Hepatocyte (in vitro differentiated cells): ENCODE measurements at regions not wholly inside any gene's neighbourhood (a gene's known extent, or its start where the extent isn't known, plus 50 kb on each side); places are given as distances from the start of the nearest gene placed in this dataset.

Experiments
- CTCF ChIP-seq: fragments of 200-600 bp; sonication (generic); IDR thresholded peaks from 2 replicates; pipeline ENCODE4 v1.5.1; 2016; ENCODE audit warnings: antibody characterized with exemption, mild to moderate bottlenecking; ENCODE audit not compliant: poor library complexity
- EZH2 ChIP-seq: fragments of 200-600 bp; sonication (generic); IDR thresholded peaks from 2 replicates; pipeline ENCODE4 v1.6.1; 2016; ENCODE audit warnings: antibody characterized with exemption, mild to moderate bottlenecking, borderline replicate concordance
- EZH2phosphoT487 ChIP-seq: fragments of 200-600 bp; sonication (generic); IDR thresholded peaks from one replicate; pipeline ENCODE4 v1.6.1; 2018; ENCODE audit warnings: antibody characterized with exemption, mild to moderate bottlenecking, low read depth, moderate library complexity; ENCODE audit not compliant: unreplicated experiment, severe bottlenecking

- no peak for TF ChIP-seq CTCF
- TF ChIP-seq EZH2 = no peak
- no peak for TF ChIP-seq EZH2phosphoT487
Measured at GRCh38 chr7:106398786-106399185, 114.0 kb upstream of the NAMPT start.
